OCI-LY1 (cell line): ENCODE measurements at regions not wholly inside any gene's neighbourhood (a gene's known extent, or its start where the extent isn't known, plus 50 kb on each side); places are given as distances from the start of the nearest gene placed in this dataset.

ENCODE experiments used
- EZH2 ChIP-seq: fragments of 200-600 bp; sonication (generic), shearing (Covaris generic); IDR thresholded peaks from 2 replicates; pipeline ENCODE4 v1.8.0; 2017; ENCODE audit warnings: borderline replicate concordance, mixed run types, mild to moderate bottlenecking, antibody characterized with exemption, low read length, moderate library complexity, mixed read lengths
- TF ChIP-seq, protein P1 (sequence below): fragments of 200-600 bp; sonication (generic), shearing (Covaris generic); IDR thresholded peaks from 2 replicates; pipeline ENCODE4 v1.5.1; 2017; ENCODE audit warnings: mild to moderate bottlenecking, antibody characterized with exemption, low read length, moderate library complexity, mixed read lengths

DNA sequence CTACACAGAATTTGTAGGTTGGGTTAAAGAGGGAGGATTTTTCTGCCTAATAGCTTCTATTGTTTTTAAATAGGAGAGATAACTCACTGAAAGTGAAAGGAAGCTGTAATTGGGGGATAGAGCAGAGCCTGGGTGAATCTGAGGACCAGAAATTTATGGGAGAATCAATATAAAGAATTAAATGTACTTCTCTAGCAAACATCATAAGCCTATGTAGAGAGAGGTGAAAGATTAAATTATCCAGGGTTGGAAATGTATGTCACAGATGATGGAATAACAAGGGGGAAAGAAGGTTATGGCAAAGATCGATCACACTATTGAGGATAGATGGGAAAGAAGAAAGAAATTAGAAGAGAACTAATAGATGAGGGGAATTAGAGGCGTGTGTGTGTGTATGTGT, 104.4 kb upstream of the DCAF8L1 start:
- TF ChIP-seq, protein P1, sequence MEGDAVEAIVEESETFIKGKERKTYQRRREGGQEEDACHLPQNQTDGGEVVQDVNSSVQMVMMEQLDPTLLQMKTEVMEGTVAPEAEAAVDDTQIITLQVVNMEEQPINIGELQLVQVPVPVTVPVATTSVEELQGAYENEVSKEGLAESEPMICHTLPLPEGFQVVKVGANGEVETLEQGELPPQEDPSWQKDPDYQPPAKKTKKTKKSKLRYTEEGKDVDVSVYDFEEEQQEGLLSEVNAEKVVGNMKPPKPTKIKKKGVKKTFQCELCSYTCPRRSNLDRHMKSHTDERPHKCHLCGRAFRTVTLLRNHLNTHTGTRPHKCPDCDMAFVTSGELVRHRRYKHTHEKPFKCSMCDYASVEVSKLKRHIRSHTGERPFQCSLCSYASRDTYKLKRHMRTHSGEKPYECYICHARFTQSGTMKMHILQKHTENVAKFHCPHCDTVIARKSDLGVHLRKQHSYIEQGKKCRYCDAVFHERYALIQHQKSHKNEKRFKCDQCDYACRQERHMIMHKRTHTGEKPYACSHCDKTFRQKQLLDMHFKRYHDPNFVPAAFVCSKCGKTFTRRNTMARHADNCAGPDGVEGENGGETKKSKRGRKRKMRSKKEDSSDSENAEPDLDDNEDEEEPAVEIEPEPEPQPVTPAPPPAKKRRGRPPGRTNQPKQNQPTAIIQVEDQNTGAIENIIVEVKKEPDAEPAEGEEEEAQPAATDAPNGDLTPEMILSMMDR = no peak
- no peak for TF ChIP-seq EZH2
